NT2/D1 (cell line): ENCODE measurements at regions not wholly inside any gene's neighbourhood (a gene's known extent, or its start where the extent isn't known, plus 50 kb on each side); places are given as distances from the start of the nearest gene placed in this dataset.

Experiments
- DNase-seq: peaks from one replicate; pipeline ENCODE4 v3.0.0-alpha.2; 2011; ENCODE audit warnings: low read depth, low spot score
- H3K27me3 ChIP-seq: 2 replicates; pipeline ENCODE4 v1.6.0; 2011; ENCODE audit warnings: mild to moderate bottlenecking; ENCODE audit not compliant: insufficient read length, insufficient read depth
- H3K36me3 ChIP-seq: 2 replicates; pipeline ENCODE4 v1.6.1; 2011; ENCODE audit warnings: mild to moderate bottlenecking, low read length, mixed read lengths; ENCODE audit not compliant: insufficient read depth, insufficient read length
- H3K4me1 ChIP-seq: 2 replicates; pipeline ENCODE4 v1.5.1; 2011; ENCODE audit not compliant: insufficient read depth, insufficient read length
- H3K4me3 ChIP-seq: 2 replicates; pipeline ENCODE4 v1.5.1; 2011; ENCODE audit warnings: low read depth; ENCODE audit not compliant: insufficient read length
- H3K9ac ChIP-seq: 2 replicates; pipeline ENCODE4 v1.6.0; 2011; ENCODE audit warnings: low read depth; ENCODE audit not compliant: insufficient read length
- H3K9me3 ChIP-seq: 2 replicates; pipeline ENCODE4 v1.5.1; 2011; ENCODE audit warnings: mild to moderate bottlenecking, low read length; ENCODE audit not compliant: insufficient read depth
- SUZ12 ChIP-seq: IDR thresholded peaks from 2 replicates; pipeline ENCODE4 v1.6.1; 2011; ENCODE audit not compliant: insufficient read length, insufficient read depth; ENCODE audit errors: extremely low read depth
- YY1 ChIP-seq: IDR thresholded peaks from 2 replicates; pipeline ENCODE4 v1.6.1; 2011; ENCODE audit not compliant: insufficient read length, insufficient read depth
- ZNF274 ChIP-seq: IDR thresholded peaks from 2 replicates; pipeline ENCODE4 v1.6.1; 2011; ENCODE audit warnings: mild to moderate bottlenecking, low read depth, low read length

DNA sequence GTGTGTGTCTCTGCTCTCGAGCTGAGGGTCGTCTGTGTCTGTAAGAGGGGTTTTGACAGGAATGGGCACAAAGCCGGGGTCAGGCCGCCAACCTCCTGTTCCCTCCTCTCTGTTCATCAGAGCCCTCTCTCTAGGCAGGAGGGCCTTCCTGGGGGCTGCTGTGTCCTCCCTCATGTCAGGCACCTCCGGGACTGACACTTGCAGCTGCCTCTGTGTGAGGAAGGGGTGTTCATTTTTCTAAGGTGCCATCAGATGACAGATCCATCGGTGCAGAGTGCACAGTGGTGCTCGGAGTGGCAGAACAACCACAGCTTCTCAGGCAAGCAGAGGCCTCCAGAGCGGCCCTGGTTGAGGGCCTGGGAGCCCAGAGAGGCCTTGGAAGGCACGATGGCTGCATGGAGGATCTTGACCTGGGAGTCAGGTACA, 265.4 kb upstream of the B3GAT1 start:
- Histone ChIP-seq H3K9me3 (no peaks in the 10 kb centered on the region), H3K9ac (no peak overlapping the region), H3K4me1 (no peaks in the 10 kb centered on the region), H3K36me3 (no peaks in the 10 kb centered on the region), H3K4me3 (no peak overlapping the region), H3K27me3 (no peaks in the 10 kb centered on the region)
- TF ChIP-seq ZNF274 (no peak), YY1 (no peak), SUZ12 (no peak)
- no peak for DNase-seq

DNA sequence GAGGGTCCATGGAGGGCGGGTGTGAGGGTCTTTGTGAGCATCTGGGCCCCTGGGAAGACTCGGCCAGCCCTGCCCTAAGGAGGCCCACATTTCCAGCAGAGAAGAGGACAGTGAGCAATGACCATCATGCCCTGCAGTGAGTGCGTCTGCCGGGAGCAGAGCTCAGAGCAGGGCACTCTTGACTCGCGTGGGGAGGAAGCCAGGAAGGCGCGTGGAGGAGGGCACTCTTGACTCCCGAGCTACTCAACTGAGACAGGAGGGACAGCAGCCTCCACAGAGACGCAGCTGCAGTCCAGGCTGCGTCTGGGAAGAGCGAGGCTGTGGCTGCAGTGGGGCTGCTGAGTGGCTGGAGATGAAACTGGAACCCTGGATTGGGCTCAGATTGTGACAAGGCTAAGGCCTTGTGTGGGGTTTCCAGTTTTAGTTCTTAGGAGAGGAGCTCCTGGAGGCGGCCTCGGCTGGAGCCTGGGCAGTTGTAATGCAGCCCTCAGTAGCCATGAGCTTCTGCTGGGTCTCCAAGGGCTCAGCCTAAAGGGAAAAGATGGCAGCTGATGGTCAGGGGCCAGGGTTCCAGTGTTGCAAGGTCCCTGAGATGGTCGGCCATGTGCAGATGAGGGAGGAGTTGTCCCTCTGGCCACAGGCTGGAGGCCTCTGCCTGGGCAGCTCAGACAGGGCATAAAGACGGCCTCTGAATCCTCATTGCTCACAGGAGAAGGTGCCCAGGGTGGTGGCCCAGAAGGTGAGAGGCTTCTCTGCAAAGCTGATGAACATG, 264.7 kb upstream of the B3GAT1 start:
- Histone ChIP-seq H3K9me3 (no peaks in the 10 kb centered on the region), H3K4me1 (no peaks in the 10 kb centered on the region), H3K36me3 (no peaks in the 10 kb centered on the region), H3K4me3 (no peak overlapping the region), H3K9ac (no peak overlapping the region), H3K27me3 (peaks cover 2% of the 10 kb centered on the region)
- TF ChIP-seq SUZ12 (no peak), ZNF274 (no peak), YY1 (no peak)
- DNase-seq: no peak

DNA sequence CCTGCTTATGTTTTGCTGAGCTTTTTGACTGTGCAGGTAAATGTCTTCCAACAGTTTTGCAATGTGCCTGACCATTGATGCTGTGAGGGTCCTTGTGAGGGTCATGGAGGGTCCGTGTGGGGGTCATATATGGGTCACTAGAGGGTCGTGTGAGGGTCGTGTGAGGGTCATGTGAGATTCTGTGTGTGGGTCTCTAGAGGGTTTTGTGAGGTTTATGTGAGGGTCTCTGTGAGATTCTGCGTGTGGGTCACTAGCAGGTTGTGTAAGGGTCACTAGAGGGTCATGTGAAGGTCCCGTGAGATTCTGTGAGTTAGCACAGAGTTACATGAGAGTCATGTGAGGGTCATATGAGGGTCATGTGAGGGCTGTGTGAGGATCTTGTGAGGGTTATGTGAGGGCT, 263.9 kb upstream of the B3GAT1 start:
- Histone ChIP-seq H3K4me3 (no peak overlapping the region), H3K9ac (no peak overlapping the region), H3K27me3 (peaks cover 4% of the 10 kb centered on the region), H3K9me3 (no peaks in the 10 kb centered on the region), H3K4me1 (no peaks in the 10 kb centered on the region), H3K36me3 (no peaks in the 10 kb centered on the region)
- TF ChIP-seq YY1: no peak
- TF ChIP-seq SUZ12: no peak
- TF ChIP-seq ZNF274: no peak
- no peak for DNase-seq

DNA sequence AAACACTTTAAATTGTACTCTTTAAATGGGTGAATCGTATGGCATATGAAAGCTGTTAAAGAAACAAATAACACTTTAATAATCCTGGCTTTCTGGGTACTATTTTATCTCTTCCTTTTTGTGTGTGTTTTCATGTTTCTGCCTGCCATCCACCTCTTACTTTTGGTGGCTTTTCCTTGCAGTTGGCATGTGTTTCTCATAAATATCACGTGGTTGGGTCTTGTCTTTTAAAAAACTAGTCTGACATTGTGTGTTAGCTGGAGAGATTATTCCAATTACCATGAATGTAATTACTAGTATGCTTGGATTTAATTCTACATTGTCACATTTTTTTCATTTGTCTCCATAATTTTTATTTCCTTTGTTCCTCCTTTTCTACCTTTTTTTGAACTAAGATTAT, 262.9 kb upstream of the B3GAT1 start:
- Histone ChIP-seq H3K9me3 (no peaks in the 10 kb centered on the region), H3K4me1 (peaks cover under 1% of the 10 kb centered on the region), H3K36me3 (no peaks in the 10 kb centered on the region), H3K9ac (no peak overlapping the region), H3K27me3 (peaks cover 4% of the 10 kb centered on the region), H3K4me3 (no peak overlapping the region)
- TF ChIP-seq YY1: no peak
- no peak for TF ChIP-seq ZNF274
- TF ChIP-seq SUZ12: no peak
- DNase-seq: no peak

DNA sequence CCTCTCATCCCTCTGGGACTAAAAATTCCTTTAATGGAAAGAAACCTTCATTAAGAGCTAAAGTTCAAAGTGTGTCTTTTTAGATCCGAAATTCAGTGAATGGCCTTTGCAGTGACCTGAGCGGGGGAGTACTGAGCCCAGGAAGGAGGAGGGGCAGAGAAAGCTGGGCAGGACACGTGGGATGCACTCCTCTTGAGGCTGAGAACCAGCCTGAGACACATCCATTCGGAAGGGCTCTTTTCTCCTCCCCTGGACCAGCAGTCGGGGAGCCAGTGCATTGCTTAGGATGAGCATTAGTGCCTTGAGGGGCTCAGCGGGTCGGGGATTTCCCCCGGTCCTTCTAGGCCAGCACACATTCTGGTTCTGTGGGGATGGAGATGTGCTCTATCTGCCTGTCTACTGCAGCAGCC, 258.9 kb upstream of the B3GAT1 start:
- H3K4me3 ChIP-seq: no peak overlapping the region
- DNase-seq: no peak
- no peak overlapping the region for H3K9ac ChIP-seq
- no peaks in the 10 kb centered on the region for H3K36me3 ChIP-seq
- H3K4me1 ChIP-seq: peaks cover 4% of the 10 kb centered on the region
- TF ChIP-seq SUZ12: no peak
- no peak for TF ChIP-seq ZNF274
- TF ChIP-seq YY1: no peak
- no peaks in the 10 kb centered on the region for H3K9me3 ChIP-seq
- peaks cover 4% of the 10 kb centered on the region for H3K27me3 ChIP-seq

DNA sequence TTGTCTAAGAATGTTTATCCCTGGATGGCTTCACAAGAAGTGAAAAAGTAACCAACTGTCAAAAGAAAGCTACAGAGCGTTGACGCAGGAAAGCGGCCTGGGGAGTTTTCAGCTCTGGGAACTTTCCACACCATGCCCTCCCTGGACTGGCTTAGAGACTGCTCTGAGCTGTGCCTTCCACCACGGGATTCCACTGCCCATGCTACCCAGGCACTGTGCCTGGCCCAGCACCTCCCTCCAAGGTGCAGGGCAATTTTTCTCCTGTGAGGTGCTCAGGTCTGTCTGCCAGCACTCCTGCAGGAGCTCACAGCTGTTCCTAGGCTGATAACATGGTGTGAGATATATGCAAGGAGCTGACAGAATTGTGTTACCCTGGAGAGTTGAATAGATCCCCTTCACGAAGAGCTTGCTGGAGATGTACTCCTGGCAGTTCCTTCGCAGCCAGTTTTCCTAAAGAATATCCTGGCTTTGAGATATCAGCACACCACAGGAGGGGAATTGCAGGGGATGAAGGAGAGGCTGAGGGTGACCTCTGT, 258.3 kb upstream of the B3GAT1 start:
- DNase-seq: no peak
- Histone ChIP-seq H3K27me3 (peaks cover 4% of the 10 kb centered on the region), H3K9me3 (no peaks in the 10 kb centered on the region), H3K4me3 (no peak overlapping the region), H3K4me1 (peaks cover 4% of the 10 kb centered on the region), H3K36me3 (no peaks in the 10 kb centered on the region), H3K9ac (no peak overlapping the region)
- TF ChIP-seq YY1 (no peak), ZNF274 (no peak), SUZ12 (no peak)

DNA sequence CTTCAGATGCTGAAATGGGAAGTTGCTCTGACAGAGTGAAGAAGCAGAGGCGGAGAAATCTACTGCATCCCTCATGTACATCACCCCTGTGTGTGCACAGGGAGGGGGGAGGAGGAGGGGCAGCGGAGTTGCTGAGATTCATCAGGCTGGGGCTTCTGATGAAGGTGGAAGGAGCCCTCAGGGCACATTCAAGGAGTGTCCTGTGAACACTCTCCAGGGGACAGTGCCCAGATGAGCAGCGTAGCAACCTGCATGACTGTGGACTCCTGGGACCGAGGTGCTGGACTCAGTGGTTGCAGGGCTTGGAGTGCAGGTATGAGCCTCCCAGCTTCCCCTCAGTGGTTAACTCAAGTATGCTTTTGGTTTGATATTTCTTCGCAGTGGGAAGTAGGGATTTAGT, 257.8 kb upstream of the B3GAT1 start:
- no peak for TF ChIP-seq ZNF274
- TF ChIP-seq YY1: no peak
- TF ChIP-seq SUZ12: no peak
- no peaks in the 10 kb centered on the region for H3K36me3 ChIP-seq
- no peak for DNase-seq
- H3K9me3 ChIP-seq: no peaks in the 10 kb centered on the region
- no peak overlapping the region for H3K9ac ChIP-seq
- H3K4me3 ChIP-seq: no peak overlapping the region
- H3K27me3 ChIP-seq: peaks cover 4% of the 10 kb centered on the region
- H3K4me1 ChIP-seq: peaks cover 4% of the 10 kb centered on the region
